Activated CD8-positive, alpha-beta memory T cell treated with anti-CD3 and anti-CD28 coated beads, Interleukin-2, amount 10 ng/mL, durations not matched to agents 7 days and 5 days (primary cell): ENCODE measurements at regions not wholly inside any gene's neighbourhood (a gene's known extent, or its start where the extent isn't known, plus 50 kb on each side); places are given as distances from the start of the nearest gene placed in this dataset.
"Not testable (repeated sequence)": the region's sequence is repeated elsewhere in the genome, so short reads cannot be mapped to it uniquely, and the experiment has no call there.

Source experiments
- ATAC-seq: fragments of 150-1000 bp; cut with Tn5 transposase; one replicate; pipeline ENCODE4 v1.10.0; 2021; ENCODE audit warnings: moderate library complexity
- CTCF ChIA-PET: fragments of 350-600 bp; sonication (Branson Sonifier 250); formaldehyde crosslinking; loops from one replicate; lab custom pipeline; 2021; ENCODE audit warnings: antibody characterized with exemption; lab: Charles Lee
- DNase-seq: peaks from one replicate; pipeline ENCODE4 v3.0.0-alpha.2; 2020
- H3K27ac Mint-ChIP-seq: one replicate; pipeline ENCODE4 v1.8.0; 2021; ENCODE audit warnings: mild to moderate bottlenecking, mixed read lengths
- H3K27me3 Mint-ChIP-seq: one replicate; pipeline ENCODE4 v1.8.0; 2021; ENCODE audit warnings: mixed read lengths
- H3K36me3 Mint-ChIP-seq: one replicate; pipeline ENCODE4 v1.8.0; 2021; ENCODE audit warnings: mild to moderate bottlenecking, mixed read lengths
- H3K4me1 Mint-ChIP-seq: one replicate; pipeline ENCODE4 v1.8.0; 2021; ENCODE audit warnings: mixed read lengths
- H3K4me3 Mint-ChIP-seq: one replicate; pipeline ENCODE4 v1.8.0; 2021; ENCODE audit warnings: mild to moderate bottlenecking, moderate library complexity, mixed read lengths
- H3K9me3 Mint-ChIP-seq: one replicate; pipeline ENCODE4 v1.8.0; 2022; ENCODE audit warnings: low read depth, mixed read lengths

DNA sequence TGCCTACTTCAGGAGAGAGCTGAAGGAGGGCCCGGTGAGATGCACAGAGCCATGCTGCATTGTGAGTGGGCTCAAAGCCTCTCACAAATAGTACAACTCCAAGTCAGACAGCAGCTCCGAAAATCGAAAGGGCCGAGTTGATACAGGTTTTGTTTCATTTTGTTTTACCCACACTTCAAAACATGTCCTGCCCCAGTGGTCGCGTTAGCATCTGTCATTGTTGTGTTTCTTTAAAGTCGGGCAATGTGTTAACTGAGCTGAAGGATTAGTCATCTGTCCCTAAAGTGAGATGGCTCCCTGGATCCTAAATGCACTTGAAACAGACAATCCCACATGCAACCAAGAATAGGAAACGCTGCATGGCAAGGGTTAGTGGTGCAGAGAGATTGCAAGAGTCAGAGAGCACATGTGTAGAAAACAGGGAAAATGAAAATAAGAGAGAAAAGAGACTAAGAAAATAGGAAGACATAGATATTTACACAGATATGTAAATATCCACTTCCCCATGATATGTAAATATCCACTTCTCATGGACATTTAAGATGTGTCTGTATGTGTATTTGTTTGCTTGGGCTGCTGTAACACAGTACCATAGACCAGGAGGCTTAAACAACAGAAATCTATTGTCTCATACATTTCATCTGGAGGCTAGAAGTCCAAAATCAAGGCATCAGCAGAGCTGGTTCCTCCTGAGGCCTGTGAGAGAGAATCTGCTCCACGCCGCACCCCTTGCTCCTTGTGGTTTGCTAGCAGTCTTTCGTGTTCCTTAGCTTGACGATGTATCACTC is 131.4 kb upstream of the RAB4A start:
- Mint-ChIP-seq H3K4me1 (peaks cover 12% of the 10 kb centered on the region), H3K36me3 (peaks cover 10% of the 10 kb centered on the region), H3K4me3 (peak overlapping the region; percentile 61), H3K27ac (peak overlapping the region; percentile 9), H3K9me3 (peaks cover 3% of the 10 kb centered on the region), H3K27me3 (no peaks in the 10 kb centered on the region)
- CTCF ChIA-PET = interaction anchor here (1.1 kb wide), 2 partner anchors 88 to 807 kb away, joined by 3 read pairs; no protein-coding TSS in a partner anchor
- peak; percentile 53 for ATAC-seq
- peak; percentile 52 for DNase-seq

DNA sequence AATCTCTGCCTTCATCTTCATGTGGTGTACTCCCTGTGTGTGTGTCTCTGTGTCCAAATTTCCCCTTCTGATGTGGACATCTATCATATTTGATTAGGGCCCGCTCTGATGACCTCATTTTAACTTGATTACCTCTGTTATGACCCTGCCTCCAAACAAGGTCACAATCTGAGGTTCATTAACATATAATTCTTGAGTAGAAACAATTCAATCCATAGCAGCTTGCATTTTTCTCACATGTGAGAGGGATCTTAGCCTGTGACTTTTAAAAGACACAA is 130.9 kb upstream of the RAB4A start:
- no peak for ATAC-seq
- CTCF ChIA-PET = interaction anchor here (1.1 kb wide), 2 partner anchors 87 to 808 kb away, joined by 3 read pairs; no protein-coding TSS in a partner anchor
- H3K4me3 Mint-ChIP-seq = no peak overlapping the region

DNA sequence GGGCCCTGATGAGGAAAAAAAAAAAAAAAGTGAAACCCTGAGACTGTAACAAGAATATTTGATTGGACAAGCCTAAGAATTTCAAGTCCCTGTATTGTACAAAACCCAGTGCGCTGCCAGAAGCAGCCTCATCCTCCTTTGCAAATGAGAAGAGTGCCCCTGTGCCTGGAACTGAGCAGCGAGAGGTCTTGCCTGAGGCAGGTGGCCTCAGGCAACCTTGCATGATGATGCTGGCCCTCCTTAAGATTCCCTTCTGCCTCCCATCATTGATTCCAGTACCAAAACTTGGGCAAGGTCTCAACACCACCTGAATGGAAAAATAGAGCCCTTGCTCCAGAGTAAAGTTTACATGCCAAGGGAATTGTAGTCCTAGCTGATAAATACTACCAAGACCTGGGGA is 129.6 kb upstream of the RAB4A start:
- no peak for ATAC-seq
- Mint-ChIP-seq H3K27ac (no peak overlapping the region), H3K4me3 (no peak overlapping the region), H3K36me3 (peaks cover 3% of the 10 kb centered on the region), H3K4me1 (peaks cover 12% of the 10 kb centered on the region), H3K9me3 (no peaks in the 10 kb centered on the region), H3K27me3 (no peaks in the 10 kb centered on the region)
- no peak for DNase-seq
- CTCF ChIA-PET = no interaction called here

More for the DNA sequence above, 130.9 kb upstream of the RAB4A start:
- Mint-ChIP-seq H3K4me1 (peaks cover 12% of the 10 kb centered on the region), H3K27me3 (no peaks in the 10 kb centered on the region), H3K9me3 (peaks cover 3% of the 10 kb centered on the region), H3K27ac (no peak overlapping the region), H3K36me3 (peaks cover 9% of the 10 kb centered on the region)
- no peak for DNase-seq

DNA sequence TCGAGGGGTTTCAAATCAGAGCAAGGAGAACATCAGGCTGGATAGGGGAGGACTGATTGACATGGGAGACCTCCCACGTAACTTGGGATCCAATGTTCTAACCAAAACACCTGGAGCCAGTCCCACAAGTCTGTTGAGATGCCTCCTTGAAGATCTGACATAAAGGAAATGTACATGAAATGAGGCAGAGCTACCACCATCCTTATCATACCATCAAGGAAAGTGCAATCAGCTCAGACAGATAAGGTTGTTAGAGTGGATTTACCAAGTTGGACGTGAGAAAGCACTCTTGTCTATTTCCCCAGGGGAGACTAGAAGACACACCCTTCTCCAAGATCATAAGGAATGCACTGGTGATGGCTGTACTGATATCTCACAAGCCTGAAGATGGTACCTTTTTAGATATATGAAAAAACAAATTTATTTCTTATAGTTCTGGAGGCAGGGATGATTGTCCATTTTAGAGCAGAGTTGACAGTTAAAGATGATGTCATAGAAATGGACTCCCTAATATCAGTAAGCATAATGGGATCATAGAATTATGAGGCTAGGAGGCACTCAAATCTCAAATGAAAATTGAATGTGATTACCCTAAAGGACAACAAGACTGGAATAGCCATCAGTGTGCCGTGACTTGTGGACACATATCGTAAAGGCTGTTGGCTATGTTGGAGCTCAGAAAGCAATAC is 129.1 kb upstream of the RAB4A start:
- no peak overlapping the region for H3K4me3 Mint-ChIP-seq
- no peak for ATAC-seq
- CTCF ChIA-PET = no interaction called here
- no peaks in the 10 kb centered on the region for H3K9me3 Mint-ChIP-seq
- no peaks in the 10 kb centered on the region for H3K36me3 Mint-ChIP-seq
- peaks cover 3% of the 10 kb centered on the region for H3K27me3 Mint-ChIP-seq
- H3K27ac Mint-ChIP-seq = no peak overlapping the region
- DNase-seq = no peak
- H3K4me1 Mint-ChIP-seq = peaks cover 12% of the 10 kb centered on the region

DNA sequence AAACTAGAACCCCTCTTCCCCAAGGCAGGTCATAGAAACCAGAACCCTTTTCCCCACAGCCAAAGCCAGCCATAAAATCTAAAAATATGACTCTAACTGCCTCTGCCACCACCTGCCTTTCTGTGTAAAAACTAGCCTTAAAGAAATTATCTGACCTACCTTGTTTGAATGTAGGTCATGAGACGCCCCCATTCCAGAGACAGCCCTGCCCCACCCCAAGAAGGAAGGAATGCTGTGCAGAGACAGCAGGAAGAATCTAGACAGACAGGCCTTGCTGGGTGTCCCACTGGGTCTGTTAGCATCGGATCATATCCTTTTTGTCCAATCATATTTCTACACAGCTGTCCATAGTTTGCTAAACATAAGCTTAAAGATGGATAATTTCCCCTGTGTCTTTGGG is 128.4 kb upstream of the RAB4A start:
- no peak for DNase-seq
- Mint-ChIP-seq H3K4me1 (peaks cover 10% of the 10 kb centered on the region), H3K36me3 (no peaks in the 10 kb centered on the region), H3K9me3 (no peaks in the 10 kb centered on the region), H3K27me3 (peaks cover 5% of the 10 kb centered on the region), H3K27ac (no peak overlapping the region), H3K4me3 (no peak overlapping the region)
- CTCF ChIA-PET = no interaction called here
- no peak for ATAC-seq

DNA sequence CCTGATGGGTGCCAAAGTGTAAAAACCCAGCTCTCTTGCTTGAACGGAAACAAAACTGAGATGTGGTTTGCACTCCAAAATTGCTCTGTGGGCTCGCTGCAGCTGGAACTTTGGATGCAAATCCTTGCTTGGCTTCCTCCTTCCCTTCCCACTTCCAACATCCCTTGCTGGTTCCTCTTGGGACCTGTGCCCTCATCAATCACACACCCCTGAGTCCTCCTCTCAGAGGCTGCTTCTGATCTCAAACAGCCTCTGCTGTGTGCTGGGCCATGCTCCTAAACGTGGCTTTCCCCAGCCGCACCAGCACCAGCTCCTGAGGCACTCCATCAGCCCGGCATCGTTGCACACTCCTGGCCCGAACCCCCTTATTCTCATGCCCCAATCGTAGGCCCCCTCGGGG is 124.3 kb upstream of the RAB4A start:
- H3K4me1 Mint-ChIP-seq = no peaks in the 10 kb centered on the region
- H3K9me3 Mint-ChIP-seq = no peaks in the 10 kb centered on the region
- no peak overlapping the region for H3K27ac Mint-ChIP-seq
- CTCF ChIA-PET = interaction anchor here (1.0 to 1.1 kb wide), 2 partner anchors 79 to 81 kb away, joined by 3 read pairs; no protein-coding TSS in a partner anchor
- ATAC-seq (no peak), DNase-seq (no peak)
- no peaks in the 10 kb centered on the region for H3K36me3 Mint-ChIP-seq
- peaks cover 5% of the 10 kb centered on the region for H3K27me3 Mint-ChIP-seq
- H3K4me3 Mint-ChIP-seq = no peak overlapping the region

DNA sequence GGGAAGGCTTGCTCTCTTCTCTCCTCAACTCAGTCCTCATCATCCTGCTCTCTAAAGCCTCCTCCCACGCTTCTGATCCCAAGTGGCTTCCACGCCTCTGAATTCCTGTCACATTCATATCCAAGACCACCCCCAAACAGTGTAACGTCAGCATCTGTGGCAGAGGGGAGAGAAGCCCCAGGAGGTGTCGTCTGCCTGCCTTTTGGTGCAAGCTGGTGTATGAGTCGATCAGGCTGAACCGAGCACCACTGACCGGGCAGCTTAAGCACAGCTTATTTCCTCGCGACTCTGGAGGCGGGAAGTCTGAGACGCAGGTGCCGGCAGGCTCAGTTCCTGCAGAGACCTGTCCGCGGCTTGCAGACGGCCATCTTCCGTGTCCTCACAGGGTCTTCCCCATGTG is 123.8 kb upstream of the RAB4A start:
- DNase-seq (no peak), ATAC-seq (no peak)
- H3K27me3 Mint-ChIP-seq = peaks cover 7% of the 10 kb centered on the region
- H3K4me3 Mint-ChIP-seq = no peak overlapping the region
- CTCF ChIA-PET = interaction anchor here (1.0 kb wide), 1 partner anchor 80 kb away, joined by 3 read pairs; no protein-coding TSS in a partner anchor
- no peaks in the 10 kb centered on the region for H3K4me1 Mint-ChIP-seq
- H3K27ac Mint-ChIP-seq = no peak overlapping the region
- H3K36me3 Mint-ChIP-seq = no peaks in the 10 kb centered on the region
- no peaks in the 10 kb centered on the region for H3K9me3 Mint-ChIP-seq

DNA sequence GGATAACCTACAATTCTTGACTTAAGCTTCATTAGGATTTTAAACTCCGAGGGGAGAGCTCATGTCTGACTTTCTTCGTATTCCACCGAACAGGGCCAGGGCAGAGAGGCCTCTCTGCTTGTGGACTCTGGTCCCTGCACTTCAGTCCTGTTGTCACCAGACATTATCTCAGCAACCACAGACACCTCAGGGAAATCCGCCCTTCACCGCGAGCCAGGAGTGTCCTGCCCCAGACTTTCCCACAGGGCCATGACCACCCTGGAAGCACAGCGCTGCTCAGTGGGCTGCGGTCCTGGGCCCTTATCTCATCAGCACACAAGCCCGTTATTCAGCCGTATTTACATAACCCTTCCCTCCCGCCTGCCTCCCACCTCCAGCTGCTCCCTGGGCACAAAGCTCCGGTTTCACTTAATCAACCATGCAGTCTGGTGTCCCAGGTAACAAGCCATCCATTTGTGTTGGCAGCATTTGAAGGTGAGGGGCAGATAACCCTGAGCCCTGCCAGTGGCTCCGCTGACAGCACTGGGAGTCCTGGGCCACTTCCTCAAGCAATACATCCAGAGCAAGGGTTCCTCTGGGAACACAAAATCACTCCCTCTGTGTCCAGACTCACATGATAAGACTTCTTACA is 122.8 kb upstream of the RAB4A start:
- Mint-ChIP-seq H3K4me3 (no peak overlapping the region), H3K27me3 (peaks cover 7% of the 10 kb centered on the region), H3K27ac (no peak overlapping the region), H3K9me3 (no peaks in the 10 kb centered on the region), H3K4me1 (no peaks in the 10 kb centered on the region), H3K36me3 (no peaks in the 10 kb centered on the region)
- no peak for ATAC-seq
- DNase-seq = no peak
- CTCF ChIA-PET = no interaction called here

DNA sequence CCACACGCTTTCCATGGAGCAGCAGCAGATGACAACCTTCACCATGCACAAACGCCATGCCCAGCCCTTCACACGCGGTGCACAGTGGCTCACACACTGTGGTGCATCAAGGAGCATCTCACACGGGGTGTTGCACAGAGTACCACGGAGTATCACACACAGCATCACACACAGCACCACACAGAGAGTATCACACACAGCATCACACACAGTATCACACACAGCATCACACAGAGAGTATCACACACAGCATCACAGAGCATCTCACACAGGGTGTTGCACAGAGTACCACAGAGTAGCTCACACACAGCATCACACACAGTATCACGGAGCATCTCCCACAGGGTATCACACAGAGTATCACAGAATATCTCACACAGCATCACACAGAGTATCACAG is 122.2 kb upstream of the RAB4A start:
- no peak for DNase-seq
- Mint-ChIP-seq H3K36me3 (no peaks in the 10 kb centered on the region), H3K27ac (no peak overlapping the region), H3K4me1 (no peaks in the 10 kb centered on the region), H3K4me3 (no peak overlapping the region), H3K27me3 (peaks cover 7% of the 10 kb centered on the region), H3K9me3 (no peaks in the 10 kb centered on the region)
- CTCF ChIA-PET = no interaction called here
- ATAC-seq = no peak

DNA sequence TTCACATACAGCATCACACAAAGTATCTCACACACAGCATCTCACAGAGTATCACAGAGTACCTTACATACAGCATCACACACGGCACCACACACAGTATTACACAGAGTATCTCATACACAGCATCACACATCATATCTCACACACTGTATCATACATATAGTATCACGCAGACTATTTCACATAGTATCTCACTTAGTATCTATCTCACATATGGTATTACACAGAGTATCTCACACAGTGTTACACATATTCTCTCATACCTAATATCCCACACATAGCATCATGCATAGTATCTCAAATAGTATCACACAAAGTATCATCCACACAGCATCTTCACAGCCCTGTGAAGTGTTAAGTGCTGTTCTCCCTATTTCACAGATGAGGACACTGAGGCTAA is 121.5 kb upstream of the RAB4A start:
- no peak overlapping the region for H3K27ac Mint-ChIP-seq
- H3K9me3 Mint-ChIP-seq = no peaks in the 10 kb centered on the region
- CTCF ChIA-PET = no interaction called here
- no peak for ATAC-seq
- H3K27me3 Mint-ChIP-seq = peaks cover 7% of the 10 kb centered on the region
- no peaks in the 10 kb centered on the region for H3K4me1 Mint-ChIP-seq
- no peak for DNase-seq
- H3K36me3 Mint-ChIP-seq = no peaks in the 10 kb centered on the region
- H3K4me3 Mint-ChIP-seq = no peak overlapping the region

DNA sequence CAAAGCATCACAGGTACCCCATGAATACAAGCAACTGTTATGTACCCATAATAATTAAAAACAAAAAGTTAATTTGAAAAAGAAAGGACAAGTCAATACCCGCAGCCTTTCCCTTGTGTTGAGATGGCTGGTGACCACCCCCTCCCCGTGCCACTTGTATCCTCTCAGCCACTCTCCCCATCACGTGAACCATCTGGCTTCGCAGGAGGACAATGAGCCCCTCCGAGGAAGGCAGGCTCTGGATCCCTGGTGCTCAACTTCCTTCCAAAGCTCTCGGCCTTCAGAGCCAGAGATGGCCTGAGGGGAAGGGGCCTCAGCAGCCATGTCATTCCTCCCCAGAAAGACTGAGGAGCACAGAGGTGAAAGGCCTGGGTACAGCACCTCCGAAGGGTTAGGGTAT is 120.4 kb upstream of the RAB4A start:
- Mint-ChIP-seq H3K9me3 (no peaks in the 10 kb centered on the region), H3K27me3 (peaks cover 7% of the 10 kb centered on the region), H3K4me1 (peaks cover 4% of the 10 kb centered on the region), H3K4me3 (no peak overlapping the region), H3K27ac (no peak overlapping the region), H3K36me3 (no peaks in the 10 kb centered on the region)
- DNase-seq = no peak
- no peak for ATAC-seq
- CTCF ChIA-PET = no interaction called here

DNA sequence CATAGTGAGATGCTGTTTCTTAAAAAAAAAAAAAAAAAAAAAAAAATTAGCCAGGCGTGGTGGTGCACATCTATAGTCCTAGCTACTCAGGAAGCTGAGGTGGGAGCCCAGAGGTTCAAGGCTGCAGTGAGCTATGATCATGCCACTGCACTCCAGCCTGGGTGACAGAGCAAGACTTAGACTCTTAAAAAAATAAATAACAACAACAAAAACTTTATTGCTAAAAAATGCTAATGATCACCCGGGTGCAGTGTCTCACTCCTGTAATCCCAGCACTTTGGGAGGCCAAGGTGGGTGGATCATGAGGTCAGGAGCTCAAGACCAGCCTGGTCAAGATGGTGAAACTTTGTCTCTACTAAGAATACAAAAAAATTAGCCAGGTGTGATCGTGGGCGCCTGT is 119.5 kb upstream of the RAB4A start:
- H3K4me3 Mint-ChIP-seq, DNase-seq, H3K36me3 Mint-ChIP-seq, H3K27me3 Mint-ChIP-seq, H3K9me3 Mint-ChIP-seq, H3K4me1 Mint-ChIP-seq, H3K27ac Mint-ChIP-seq, ATAC-seq: not testable (repeated sequence)
- CTCF ChIA-PET = interaction anchor here (0.7 kb wide), 1 partner anchor 75 kb away, joined by 3 read pairs; no protein-coding TSS in a partner anchor

DNA sequence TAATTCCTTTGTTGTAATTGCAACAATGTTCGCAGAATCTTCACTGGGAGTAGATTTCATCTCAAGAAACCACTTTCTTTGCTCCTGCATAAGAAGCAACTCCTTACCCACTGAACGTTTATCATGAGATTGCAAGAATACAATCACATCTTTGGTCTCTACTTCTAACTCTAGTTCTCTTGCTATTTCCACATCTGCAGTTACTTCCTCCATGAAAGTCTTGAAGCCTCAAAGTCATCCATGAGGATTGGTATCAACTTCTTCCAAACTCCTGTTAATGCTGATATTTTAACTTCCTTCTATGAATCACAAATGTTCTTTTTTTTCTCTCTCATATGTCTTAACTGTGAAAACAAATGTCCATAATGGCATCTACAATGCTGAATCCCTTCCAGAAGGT is 118.6 kb upstream of the RAB4A start:
- no peaks in the 10 kb centered on the region for H3K9me3 Mint-ChIP-seq
- H3K4me3 Mint-ChIP-seq = no peak overlapping the region
- DNase-seq = no peak
- no peak overlapping the region for H3K27ac Mint-ChIP-seq
- no peak for ATAC-seq
- peaks cover 6% of the 10 kb centered on the region for H3K4me1 Mint-ChIP-seq
- H3K36me3 Mint-ChIP-seq = no peaks in the 10 kb centered on the region
- CTCF ChIA-PET = no interaction called here
- H3K27me3 Mint-ChIP-seq = peaks cover 2% of the 10 kb centered on the region
